B cell (primary cell): ENCODE measurements at regions not wholly inside any gene's neighbourhood (a gene's known extent, or its start where the extent isn't known, plus 50 kb on each side); places are given as distances from the start of the nearest gene placed in this dataset.

Experiments
- CTCF ChIP-seq: fragments of 200-600 bp; IDR thresholded peaks from one replicate; pipeline ENCODE4 v1.8.0; 2022; ENCODE audit warnings: antibody characterized with exemption, mild to moderate bottlenecking
- EZH2 ChIP-seq: IDR thresholded peaks from 2 replicates; pipeline ENCODE4 v1.6.1; 2012; ENCODE audit warnings: borderline replicate concordance, low read depth, mild to moderate bottlenecking, moderate library complexity, low read length; ENCODE audit not compliant: insufficient read depth, poor library complexity, severe bottlenecking

- TF ChIP-seq CTCF (no peak), EZH2 (no peak)
Measured at GRCh38 chr3:117562000-117562399, 852.4 kb downstream of the TUSC7 start.
